ENCODE measurements at regions not wholly inside any gene's neighbourhood (a gene's known extent, or its start where the extent isn't known, plus 50 kb on each side); places are given as distances from the start of the nearest gene placed in this dataset.

- no peaks in the 10 kb centered on the region for H3K36me3 ChIP-seq
- H3K27ac ChIP-seq: peak overlapping the region; percentile 9 to 64 (median 11)
- no peaks in the 10 kb centered on the region for H3K27me3 ChIP-seq
- H3K9me3 ChIP-seq: no peaks in the 10 kb centered on the region
- TF ChIP-seq POLR2A (IDR thresholded peaks at IDR 0.05) (no peak), POLR2AphosphoS5 (IDR thresholded peaks at IDR 0.05) (no peak), CTCF (IDR thresholded peaks at IDR 0.05) (no peak), EP300 (IDR thresholded peaks at IDR 0.05) (no peak)
- ATAC-seq (ENCODE audit: low FRiP score in 2 of 2) (peak in 1 of 2 donors; percentile 61), DNase-seq (no peak)
- 48 to 70% methylated on average over 14 of the region's 14 CpGs for WGBS, 2 donors
- H3K4me1 ChIP-seq: no peaks in the 10 kb centered on the region
- no peak overlapping the region for H3K4me3 ChIP-seq
Measured at GRCh38 chr13:50140581-50141374, 125.5 kb downstream of the KCNRG start.

GRCh38 chr13:50141375-50141975 lies 126.2 kb downstream of the KCNRG start:
- Histone ChIP-seq H3K36me3 (no peaks in the 10 kb centered on the region), H3K4me3 (peak overlapping the region in 1 of 4 donors; percentile 5), H3K4me1 (no peaks in the 10 kb centered on the region), H3K9me3 (no peaks in the 10 kb centered on the region), H3K27ac (peak overlapping the region; percentile 9 to 64 (median 11)), H3K27me3 (no peaks in the 10 kb centered on the region)
- DNase-seq: no peak
- TF ChIP-seq POLR2A (IDR thresholded peaks at IDR 0.05) (no peak), EP300 (IDR thresholded peaks at IDR 0.05) (no peak), POLR2AphosphoS5 (IDR thresholded peaks at IDR 0.05) (no peak), CTCF (IDR thresholded peaks at IDR 0.05) (no peak)
- ATAC-seq (ENCODE audit: low FRiP score in 2 of 2): peak in 1 of 2 donors; percentile 76
- 77 to 85% methylated on average over 2 of the region's 2 CpGs for WGBS, 2 donors

- no peak for DNase-seq
- 83 to 86% methylated on average over 1 of the region's 1 CpG for WGBS, 2 donors
- ATAC-seq (ENCODE audit: low FRiP score in 2 of 2): no peak
- Histone ChIP-seq H3K36me3 (no peaks in the 10 kb centered on the region), H3K9me3 (no peaks in the 10 kb centered on the region), H3K4me3 (no peak overlapping the region), H3K27ac (no peak overlapping the region), H3K27me3 (no peaks in the 10 kb centered on the region), H3K4me1 (no peaks in the 10 kb centered on the region)
- no peak for TF ChIP-seq POLR2AphosphoS5 (IDR thresholded peaks at IDR 0.05)
- TF ChIP-seq EP300 (IDR thresholded peaks at IDR 0.05): no peak
- TF ChIP-seq POLR2A (IDR thresholded peaks at IDR 0.05): no peak
- TF ChIP-seq CTCF (IDR thresholded peaks at IDR 0.05): no peak
Measured at GRCh38 chr13:50144246-50145160, 129.3 kb downstream of the KCNRG start.

GRCh38 chr13:50149214-50149613 lies 134.0 kb downstream of the KCNRG start:
- WGBS, 2 donors: 79 to 95% methylated on average over 2 of the region's 2 CpGs
- TF ChIP-seq POLR2AphosphoS5 (IDR thresholded peaks at IDR 0.05) (no peak), CTCF (IDR thresholded peaks at IDR 0.05) (no peak), EP300 (IDR thresholded peaks at IDR 0.05) (no peak), POLR2A (IDR thresholded peaks at IDR 0.05) (no peak)
- Histone ChIP-seq H3K9me3 (no peaks in the 10 kb centered on the region), H3K27ac (no peak overlapping the region), H3K36me3 (no peaks in the 10 kb centered on the region), H3K4me1 (peaks cover 0 to 7% (median 4%) of the 10 kb centered on the region in 4 donors), H3K27me3 (no peaks in the 10 kb centered on the region), H3K4me3 (no peak overlapping the region)
- ATAC-seq (ENCODE audit: low FRiP score in 2 of 2) (no peak), DNase-seq (no peak)
